ENCODE measurements at regions not wholly inside any gene's neighbourhood (a gene's known extent, or its start where the extent isn't known, plus 50 kb on each side); places are given as distances from the start of the nearest gene placed in this dataset.

- TF ChIP-seq, protein P1, sequence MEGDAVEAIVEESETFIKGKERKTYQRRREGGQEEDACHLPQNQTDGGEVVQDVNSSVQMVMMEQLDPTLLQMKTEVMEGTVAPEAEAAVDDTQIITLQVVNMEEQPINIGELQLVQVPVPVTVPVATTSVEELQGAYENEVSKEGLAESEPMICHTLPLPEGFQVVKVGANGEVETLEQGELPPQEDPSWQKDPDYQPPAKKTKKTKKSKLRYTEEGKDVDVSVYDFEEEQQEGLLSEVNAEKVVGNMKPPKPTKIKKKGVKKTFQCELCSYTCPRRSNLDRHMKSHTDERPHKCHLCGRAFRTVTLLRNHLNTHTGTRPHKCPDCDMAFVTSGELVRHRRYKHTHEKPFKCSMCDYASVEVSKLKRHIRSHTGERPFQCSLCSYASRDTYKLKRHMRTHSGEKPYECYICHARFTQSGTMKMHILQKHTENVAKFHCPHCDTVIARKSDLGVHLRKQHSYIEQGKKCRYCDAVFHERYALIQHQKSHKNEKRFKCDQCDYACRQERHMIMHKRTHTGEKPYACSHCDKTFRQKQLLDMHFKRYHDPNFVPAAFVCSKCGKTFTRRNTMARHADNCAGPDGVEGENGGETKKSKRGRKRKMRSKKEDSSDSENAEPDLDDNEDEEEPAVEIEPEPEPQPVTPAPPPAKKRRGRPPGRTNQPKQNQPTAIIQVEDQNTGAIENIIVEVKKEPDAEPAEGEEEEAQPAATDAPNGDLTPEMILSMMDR (IDR thresholded peaks at IDR 0.05): no peak
- TF ChIP-seq POLR2AphosphoS5 (IDR thresholded peaks at IDR 0.05; ENCODE audit: low read depth, low read length) (no peak), SIN3A (IDR thresholded peaks at IDR 0.05; ENCODE audit: borderline replicate concordance, low read depth, low read length) (no peak), RAD21 (IDR thresholded peaks at IDR 0.05; ENCODE audit: low read length) (peak; percentile 41), TAF1 (IDR thresholded peaks at IDR 0.05; ENCODE audit: borderline replicate concordance, low read depth, low read length) (no peak), YY1 (IDR thresholded peaks at IDR 0.05; ENCODE audit: low read depth) (no peak), NFIC (IDR thresholded peaks at IDR 0.05; ENCODE audit: borderline replicate concordance) (no peak), GATA2 (CRISPR knock-in tag; IDR thresholded peaks at IDR 0.05) (no peak), GABPA (IDR thresholded peaks at IDR 0.05; ENCODE audit: low read depth) (no peak), MEF2A (IDR thresholded peaks at IDR 0.05; ENCODE audit: borderline replicate concordance, low read depth) (no peak), REST (IDR thresholded peaks at IDR 0.05; ENCODE audit: low read depth, low read length) (no peak), RXRA (IDR thresholded peaks at IDR 0.05; ENCODE audit: borderline replicate concordance, low read depth) (no peak), EP300 (IDR thresholded peaks at IDR 0.05; ENCODE audit: borderline replicate concordance in 1 of 2, low read depth in 1 of 2, low read length in 1 of 2) (no peak), EZH2phosphoT487 (IDR thresholded peaks at IDR 0.05; ENCODE audit: borderline replicate concordance, low read depth) (no peak)
Observed at GRCh38 chr3:132981719-132982118, 56.5 kb upstream of the TMEM108 start.
